Activated CD4-positive, alpha-beta T cell treated with anti-CD3 and anti-CD28 coated beads for 4 hours (primary cell): ENCODE measurements at regions not wholly inside any gene's neighbourhood (a gene's known extent, or its start where the extent isn't known, plus 50 kb on each side); places are given as distances from the start of the nearest gene placed in this dataset.
"Not testable (repeated sequence)": the region's sequence is repeated elsewhere in the genome, so short reads cannot be mapped to it uniquely, and the experiment has no call there.

Experiments used
- DNase-seq, 2 donors: peaks; one replicate each; pipeline ENCODE4 v3.0.0-alpha.2; 2020

DNA sequence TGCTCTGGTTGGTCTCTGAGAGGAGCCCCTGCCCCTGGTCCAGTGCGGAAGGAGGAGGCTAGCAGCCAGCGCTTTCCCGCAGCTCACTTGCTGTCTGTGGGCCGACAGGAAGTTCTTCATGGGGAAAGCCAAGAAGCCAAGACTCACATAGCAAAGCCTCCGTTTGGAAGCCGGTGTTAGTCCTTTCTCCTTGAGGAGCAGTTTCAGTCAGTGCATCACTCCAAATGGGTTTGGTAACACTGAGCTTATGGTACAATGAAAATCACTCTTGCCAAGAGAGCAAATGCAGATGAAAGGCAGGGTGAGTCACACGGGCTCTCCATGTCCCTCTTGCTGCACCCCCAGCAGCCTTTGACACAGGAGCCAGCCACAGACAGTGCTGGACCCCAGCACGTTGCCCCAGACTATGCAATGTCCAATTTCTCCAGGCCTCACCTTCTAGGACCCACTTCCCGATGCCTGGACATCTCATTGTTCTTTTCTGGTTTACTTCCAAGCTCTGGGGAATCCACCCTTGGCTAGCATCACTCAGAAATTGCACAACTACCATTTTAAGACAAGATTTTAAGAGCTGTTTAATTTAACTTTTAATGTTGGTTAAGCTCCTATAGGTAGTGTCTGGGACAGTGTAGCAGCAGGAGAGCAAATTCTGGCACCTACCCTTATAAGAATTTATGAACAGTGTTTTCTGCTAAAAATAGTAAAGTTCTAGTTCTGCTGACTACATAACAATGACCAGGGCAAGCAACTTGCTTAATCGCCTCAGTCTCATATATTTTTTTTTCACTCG, 174.9 kb downstream of the ASB1 start:
- DNase-seq = no peak

DNA sequence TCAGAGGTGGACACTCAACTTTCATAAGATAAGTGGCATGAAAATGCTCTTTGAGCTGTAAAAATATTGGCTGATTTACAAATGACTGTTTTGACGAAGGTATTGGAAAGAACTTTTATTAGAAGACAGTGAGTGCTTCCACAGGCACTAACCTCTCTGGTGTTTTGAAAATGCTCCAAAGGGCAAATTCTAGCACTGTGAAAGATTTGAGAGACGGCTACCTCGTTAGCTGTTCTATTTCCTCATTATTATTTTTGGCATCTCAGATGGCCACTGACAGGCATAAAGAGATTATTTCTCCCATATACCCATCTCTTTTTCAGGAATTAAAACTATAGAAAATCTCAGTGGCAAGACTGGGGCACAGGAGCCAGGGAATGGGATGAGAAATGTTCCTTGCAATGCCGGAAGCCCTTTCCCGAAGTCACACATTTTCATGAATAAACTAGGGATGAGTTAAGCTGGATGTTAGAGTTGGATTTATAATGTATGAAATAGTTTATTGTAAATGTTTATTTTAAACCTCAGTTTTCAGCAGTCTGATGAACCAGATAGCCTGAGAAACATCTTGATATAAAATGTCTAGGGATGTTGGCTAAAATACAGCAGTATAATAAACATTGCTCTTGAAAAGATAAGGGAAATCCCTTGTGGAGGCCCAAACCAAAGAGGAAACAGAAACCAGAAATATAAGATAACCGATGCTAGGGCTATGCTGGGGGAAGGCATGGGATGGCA, 175.7 kb downstream of the ASB1 start:
- DNase-seq = no peak

DNA sequence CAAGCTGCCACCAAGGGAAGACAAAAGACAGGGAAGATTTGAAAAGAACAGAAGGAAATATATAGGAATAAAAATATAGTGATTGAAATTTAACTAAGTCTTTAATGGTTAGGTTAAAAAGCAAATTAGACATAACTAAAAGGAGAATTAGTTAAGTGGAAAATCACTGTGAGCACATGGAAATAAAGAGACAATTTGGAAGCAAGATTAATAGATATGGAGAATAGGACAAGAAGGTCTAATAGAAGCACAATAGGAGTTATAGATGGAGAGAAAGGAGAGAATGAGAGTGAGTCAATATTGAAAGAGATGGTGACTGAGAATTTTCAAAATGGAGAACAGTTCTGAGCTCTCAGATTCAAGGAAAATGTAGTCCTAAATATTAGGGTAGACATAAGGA, 176.9 kb downstream of the ASB1 start:
- DNase-seq = no peak

DNA sequence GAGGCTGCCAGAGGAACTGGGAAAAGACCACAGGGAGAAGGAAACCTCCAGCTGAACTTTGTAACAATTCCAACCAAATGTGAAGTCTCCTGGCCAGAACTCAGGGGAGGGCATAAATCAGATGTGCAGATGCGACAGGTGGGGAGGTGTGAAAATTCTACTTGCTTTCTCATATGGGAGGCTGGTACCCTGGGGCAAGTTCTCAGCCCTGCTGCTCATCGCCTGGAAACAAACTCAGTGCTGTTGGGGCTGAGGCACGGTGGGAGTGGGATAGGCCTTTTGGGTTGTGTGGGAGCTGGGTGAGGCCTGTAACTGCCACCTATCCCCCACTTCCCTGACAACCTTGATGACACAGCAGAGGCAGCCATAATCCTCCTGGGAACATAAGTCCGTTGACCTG, 179.6 kb downstream of the ASB1 start:
- DNase-seq = no peak

DNA sequence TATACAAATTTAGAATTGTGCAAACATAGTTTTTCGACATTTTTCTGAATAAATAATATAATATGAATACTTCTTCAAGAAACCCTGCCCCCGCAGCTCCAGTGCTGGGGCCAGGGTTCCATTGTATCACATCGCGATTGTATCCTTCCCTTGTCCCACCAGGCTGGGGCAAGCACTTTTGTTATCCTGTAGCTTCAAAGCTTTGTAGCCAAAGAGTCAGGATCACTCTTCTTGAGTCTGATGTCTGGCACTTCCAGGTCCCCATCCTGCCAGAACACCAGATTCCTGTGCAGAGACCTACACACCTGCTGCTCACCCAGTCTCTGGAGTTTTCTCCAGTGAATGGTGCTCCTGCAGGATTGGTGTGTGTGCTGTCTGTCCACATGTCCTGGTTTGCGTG, 186.9 kb downstream of the ASB1 start:
- DNase-seq = no peak

DNA sequence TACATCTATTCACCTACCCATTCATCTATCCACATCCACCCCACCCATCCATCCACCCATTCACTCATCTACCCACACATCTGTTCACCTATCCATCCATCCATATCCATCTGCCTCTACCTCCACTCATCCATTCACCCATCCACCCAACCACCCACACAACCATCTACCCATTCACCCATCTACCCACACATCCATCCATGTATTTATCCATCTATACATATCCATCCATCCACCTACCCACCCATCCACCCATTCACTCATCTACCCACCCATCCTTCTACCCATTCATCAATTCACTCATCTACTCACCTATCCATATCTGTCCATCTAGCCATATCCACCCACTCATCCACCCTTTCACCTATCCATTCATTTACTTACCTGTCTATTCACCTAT, 187.6 kb downstream of the ASB1 start:
- no peak for DNase-seq

DNA sequence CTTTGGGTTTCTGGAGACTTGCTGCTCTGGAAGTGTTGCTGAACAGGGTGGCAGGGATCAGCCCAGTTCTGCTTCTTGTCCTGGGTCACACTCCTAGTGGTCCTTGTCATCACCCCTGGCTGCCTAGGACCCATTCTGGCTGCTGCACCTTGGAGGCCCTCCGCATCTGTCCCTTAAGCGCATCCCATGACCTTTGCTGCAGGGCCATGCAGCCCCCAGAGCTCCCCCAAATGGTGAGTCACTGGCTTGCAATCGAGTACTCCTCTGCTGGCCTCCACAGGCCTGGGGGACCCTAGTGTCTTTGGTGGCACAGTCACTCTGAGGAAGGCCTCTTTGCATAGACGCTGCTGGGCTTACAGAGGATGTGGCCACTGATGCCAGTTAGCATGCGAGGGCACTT, 188.5 kb downstream of the ASB1 start:
- DNase-seq = no peak

DNA sequence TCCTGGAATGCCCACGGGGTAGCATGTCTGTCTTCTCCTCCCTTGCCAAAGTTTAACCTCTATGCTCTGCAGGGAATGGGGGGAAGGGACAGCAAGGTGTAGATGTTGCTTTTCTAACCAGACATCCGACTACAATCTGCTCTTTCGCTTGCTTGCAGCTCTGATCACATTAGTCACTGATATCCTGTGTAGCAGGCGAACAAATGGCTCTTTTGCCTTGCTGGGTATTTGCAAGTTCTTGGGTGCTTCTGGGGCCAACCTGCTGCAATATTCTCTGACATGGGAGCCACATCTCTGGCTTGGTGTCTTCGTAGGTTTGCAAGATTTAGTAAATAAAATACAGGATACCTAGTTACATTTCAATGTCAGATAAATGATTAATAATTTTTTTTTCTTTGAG, 190.0 kb downstream of the ASB1 start:
- no peak for DNase-seq

DNA sequence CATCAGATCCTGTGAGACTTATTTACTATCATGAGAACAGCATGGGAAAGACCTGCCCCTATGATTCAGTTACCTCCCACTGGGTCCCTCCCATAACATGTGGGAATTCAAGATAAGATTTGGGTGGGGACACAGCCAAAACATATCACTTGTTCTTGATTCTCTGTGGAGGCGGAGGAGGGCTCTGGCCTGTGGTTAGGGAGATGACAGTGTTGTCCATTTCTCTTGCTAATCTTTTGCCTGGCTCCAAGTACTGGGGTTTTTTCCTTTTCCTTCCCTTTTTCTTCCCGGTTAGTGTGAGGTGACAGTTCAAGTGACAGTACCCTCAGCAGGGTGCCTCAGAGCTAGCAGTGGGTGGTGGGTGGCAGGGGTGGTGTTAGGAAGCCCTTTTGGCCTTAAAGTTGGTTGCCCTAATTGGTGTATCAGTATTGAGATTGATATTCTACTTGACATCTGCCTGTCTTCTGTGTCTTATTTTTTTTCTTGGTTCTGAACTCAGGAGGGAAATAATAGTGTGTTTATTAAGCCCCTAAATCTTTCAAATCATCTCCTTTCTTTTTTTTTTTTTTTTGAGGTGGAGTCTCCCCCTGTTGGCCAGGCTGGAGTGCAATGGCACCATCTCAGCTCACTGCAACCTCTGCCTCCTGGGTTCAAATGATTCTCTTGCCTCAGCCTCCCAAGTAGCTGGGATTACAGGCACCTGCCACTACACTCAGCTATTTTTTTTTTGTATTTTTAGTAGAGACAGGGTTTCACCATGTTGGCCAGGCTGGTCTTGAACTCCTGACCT, 192.0 kb downstream of the ASB1 start:
- DNase-seq = not testable (repeated sequence)

DNA sequence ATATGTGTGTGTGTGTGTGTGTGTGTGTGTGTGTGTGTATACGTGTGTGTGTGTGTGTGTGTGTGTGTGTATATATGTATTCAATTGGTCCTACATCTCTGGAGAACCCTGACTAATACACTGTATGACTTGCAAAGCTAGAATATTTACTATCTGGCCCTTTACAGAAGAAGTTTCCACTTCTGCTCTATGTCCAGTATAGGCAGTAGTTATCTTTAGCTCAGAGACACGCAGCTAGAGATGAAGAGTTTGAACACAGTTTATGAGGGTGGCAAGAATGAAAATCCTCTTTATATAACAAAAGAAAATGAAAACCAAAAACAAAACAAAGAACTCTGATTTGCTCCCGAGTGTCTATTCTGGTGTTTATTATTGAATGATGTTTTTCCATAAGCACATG, 201.2 kb downstream of the ASB1 start:
- DNase-seq = no peak

DNA sequence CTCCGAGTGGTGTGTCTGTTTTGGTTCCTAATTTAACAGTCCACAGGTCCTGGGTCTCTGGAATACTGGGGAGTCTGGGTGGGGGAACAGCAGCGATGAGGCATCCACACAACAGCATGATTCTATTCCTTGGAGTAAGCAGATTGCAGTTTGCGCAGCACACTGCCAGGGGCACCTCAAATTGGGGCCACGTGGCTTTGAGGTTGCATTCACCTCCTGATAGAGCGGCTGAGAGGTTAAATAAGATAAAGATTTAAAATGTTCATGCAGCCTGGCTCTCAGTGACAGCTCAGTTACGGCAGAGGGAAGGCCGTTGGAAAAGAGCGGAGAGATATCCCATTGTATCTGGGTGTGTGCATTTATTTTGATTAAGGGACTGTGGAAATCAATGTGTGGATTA, 202.3 kb downstream of the ASB1 start:
- no peak for DNase-seq

DNA sequence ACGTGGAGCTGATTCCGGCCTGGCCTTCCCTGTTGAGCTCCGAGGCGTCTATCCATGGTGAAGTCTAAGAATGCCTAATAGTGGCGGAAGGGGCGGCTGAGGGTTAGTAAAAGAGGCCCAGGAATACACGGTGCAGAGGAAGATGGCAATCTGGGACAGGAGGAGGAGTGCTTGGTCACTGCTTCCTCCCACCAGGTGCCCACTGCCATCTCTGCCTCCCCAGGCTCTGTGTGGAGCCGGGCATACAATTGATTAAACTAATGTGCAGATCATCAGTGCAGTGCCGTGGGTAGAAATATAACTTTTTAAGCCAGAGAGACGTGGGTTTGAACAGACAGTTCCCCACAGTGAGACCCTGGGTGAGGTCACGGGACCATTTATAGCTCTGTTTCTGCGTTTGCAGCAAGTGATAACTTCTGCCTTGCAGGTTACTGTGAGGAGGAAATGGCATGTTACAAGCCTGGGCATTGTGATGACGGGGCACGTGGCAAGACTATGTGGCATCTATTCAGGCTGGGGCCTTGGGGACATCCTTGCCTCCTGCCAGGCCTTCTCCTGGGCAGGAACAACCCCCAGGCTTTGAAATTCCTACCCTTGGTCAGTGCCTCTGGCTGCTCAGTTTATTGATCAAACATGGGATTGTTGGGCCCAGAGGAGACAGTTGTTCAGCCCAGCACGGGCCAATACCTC, 204.9 kb downstream of the ASB1 start:
- no peak for DNase-seq

DNA sequence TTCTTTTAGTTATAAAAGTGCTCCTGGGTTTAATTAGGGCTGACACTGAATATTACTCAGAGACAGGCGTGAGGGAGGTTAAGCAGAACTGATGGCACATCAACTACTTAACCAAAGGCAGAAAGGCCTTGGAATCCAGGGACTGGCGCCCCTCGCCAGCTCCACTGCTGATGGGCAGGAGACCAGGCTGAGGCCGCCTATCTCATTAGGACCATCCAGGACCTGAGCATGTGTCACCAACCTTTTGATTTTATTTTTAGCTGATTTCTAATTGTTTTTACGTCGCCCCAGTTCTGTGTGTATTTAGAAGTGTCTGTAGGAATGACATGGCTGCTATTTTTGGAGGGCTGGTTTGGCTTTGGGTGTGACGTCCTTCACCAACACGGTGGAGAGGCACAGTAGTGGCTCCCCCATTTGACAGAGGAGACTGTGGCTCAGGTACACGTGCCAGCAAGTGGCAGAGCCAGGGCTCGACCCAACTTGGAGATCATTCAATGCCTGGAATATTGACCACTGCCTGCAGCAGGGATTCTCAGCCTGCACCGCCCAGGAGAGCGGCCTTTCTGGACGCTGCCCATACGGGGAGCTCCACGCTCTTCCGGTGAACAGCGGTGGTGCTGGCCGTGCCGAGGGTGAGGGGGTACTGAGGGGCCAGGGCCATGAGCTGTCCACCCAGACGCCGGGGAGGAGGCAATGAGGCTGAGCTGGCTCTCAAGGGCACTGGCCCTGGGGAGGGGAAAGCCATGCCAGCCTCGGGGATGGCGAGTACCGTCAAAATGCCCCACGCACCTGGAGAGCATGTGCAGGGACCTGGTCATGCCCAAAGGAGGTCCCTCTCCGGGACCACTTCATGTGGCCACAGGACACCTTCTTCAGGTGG, 205.7 kb downstream of the ASB1 start:
- DNase-seq = no peak

DNA sequence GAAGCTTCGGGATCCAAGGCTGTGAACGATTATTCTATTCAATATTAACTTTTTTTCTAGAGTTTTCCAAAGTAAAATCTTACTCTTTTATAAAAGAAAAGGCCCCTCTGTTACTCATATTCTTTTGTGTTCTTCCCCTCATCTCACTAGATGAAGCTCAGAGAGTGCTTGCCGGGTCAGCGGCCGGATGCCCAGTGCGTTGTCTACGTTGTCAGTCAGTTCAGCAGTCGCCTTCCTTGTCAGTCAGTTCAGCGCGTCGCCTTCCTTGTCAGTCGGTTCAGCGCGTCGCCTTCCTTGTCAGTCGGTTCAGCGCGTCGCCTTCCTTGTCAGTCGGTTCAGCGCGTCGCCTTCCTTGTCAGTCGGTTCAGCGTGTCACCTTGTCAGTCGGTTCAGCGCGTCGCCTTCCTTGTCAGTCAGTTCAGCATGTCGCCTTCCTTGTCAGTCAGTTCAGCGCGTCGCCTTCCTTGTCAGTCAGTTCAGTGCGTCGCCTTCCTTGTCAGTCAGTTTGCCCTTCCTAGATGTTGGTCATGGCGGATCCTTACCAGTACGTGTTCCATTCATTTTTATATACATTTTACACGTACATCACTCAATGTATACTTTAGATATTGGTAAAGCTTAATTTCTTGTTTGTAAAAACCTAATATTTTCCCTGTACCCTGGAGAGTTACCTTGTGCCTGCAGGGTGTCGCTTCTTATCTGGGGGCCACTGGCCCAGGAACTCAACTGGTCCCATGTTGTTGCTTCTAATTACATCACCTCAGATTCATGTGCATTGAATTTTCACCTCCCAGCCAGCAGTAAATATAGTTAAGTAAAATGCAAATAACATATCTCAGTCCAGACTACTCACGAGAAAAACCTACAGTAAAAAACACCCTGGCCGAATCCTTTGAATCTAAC, 206.9 kb downstream of the ASB1 start:
- no peak for DNase-seq

DNA sequence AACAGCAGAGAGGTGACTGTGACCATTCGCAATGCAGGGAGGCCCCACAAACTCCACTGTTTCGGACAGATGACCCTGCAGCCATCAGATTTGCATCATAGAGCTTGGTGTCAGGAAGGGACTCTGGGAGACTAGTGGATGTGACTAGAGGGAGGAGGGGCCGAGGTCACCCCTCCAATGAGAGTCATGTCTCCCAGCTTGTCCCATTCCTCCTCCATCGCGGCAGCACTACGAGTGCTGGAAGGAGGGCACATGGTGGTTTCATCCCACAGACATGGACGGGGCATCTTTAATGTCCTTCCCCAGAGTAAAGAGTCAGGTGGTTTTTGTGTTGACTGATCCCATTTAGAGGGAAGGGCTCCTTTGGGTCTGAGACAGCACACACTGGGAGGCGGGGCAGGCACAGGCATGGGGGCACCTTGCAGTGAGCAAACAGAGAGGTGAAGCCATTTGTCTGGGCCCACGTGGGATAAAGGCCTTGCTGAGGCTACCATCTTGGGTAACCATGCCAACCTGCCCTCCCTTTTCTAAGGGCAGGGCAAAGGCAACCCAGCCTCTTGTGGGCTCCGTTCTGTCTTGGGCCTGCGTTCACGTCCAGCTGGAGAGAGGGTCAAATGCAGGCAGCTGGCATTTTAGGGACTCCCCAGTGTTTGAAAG, 208.1 kb downstream of the ASB1 start:
- DNase-seq = no peak

DNA sequence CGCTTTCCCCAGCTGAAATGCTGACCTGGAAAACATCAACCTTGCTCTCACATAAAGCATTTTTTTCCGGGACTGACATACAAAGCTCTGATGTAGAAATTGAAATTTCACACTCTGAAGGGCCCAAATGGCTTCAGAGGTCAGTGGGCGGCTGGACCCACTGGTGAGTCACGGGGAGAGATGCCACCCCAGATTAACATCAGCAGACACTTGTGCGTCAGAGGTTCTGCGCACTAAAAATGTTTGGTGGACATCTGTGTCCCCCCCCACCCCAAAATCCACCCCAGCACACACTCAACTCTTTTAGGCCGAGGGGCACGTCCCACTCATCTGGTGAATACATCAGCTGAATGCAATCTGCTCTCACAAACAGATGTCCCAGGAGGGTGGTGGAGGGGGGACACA, 208.9 kb downstream of the ASB1 start:
- DNase-seq = no peak

DNA sequence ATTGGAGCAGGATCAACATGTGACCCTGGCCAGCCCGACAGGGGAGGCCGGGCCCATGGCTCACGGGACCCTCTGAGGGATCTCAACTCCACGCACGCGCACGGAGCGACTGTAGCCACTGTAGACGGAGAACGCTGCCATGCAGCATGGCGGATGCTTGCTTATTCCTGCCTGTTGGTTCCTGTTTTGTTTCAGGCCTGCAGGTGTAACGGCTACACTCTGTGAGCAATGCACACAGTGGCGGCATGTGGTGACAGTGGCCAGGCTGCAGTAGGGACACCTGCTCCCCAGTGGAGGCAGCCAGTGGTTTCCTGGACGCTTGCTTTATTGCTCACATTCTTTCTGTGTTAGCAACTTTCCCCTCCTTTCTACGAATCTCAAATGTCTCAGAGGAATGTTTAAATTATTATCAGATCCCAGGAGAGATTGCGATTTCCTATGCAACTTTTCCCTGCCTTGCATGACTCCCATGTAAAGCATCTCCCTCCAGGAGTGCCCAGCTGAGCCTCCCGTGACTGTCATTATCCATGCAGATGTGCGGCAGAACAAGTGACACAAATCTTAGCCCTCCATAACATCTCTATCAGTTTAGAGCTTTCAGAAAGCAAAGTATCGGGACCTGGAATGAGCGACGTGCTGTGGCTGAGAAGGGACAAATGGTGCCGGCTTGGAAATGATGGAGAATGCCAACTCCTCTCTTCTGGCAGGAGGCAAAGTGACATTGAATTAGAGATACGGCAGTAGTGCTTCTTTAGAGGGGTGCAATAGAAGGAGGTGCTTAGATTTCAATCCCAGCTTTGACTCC, 209.7 kb downstream of the ASB1 start:
- DNase-seq = no peak

DNA sequence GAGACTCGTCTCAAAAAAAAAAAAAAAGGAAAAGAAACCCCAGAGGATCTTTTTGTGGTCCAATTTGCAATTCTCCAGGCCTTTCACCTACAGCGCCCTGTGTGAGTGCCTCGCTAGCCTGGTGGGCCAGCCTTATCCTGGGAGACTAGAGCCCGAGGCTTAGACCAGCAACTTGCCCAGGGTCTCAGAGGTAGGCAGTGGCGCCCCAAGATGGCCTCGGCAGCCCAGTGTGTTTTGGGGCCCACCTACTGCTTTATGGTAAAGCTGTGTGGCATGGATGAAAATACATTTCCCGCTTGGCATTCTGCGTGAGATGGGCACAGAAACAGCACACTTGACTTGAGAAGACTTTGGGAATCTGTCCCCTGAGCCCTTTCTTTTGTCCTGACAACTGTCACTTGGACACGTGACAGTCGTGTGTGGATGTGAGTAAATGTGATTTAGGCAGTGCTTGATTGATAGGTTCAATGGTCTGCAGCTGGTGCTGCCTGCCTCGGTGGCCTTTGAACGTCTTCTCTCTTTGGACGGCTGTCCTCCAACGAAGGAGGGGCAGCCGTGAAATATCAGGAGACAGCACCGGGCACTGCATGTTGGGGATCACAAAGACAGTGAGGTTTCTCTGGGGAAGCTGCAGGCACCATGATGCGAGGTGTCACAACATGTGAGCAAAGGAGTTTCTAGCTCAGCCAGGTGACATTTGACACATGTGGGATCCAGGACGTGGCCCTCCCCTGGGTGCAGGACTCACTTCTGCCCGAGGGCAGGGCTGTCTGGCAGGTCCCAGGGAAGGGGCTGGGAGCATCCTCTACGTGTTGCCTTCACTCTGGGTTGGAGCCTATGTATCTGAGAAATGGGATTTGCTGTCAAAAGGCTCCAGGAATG, 209.5 kb upstream of the TWIST2 start:
- DNase-seq = no peak
